GM18511 (cell line): ENCODE measurements at regions not wholly inside any gene's neighbourhood (a gene's known extent, or its start where the extent isn't known, plus 50 kb on each side); places are given as distances from the start of the nearest gene placed in this dataset.
"Not testable (repeated sequence)": the region's sequence is repeated elsewhere in the genome, so short reads cannot be mapped to it uniquely, and the experiment has no call there.

Source experiments
- ATAC-seq: cut with Tn5 transposase; IDR thresholded peaks from one replicate; pipeline ENCODE4 v1.9.1; 2021; ENCODE audit warnings: mild to moderate bottlenecking, moderate library complexity; ENCODE audit not compliant: unreplicated experiment

- no peak for ATAC-seq
Measured at GRCh38 chr9:38195737-38196161, 126.7 kb upstream of the SHB start.

DNA sequence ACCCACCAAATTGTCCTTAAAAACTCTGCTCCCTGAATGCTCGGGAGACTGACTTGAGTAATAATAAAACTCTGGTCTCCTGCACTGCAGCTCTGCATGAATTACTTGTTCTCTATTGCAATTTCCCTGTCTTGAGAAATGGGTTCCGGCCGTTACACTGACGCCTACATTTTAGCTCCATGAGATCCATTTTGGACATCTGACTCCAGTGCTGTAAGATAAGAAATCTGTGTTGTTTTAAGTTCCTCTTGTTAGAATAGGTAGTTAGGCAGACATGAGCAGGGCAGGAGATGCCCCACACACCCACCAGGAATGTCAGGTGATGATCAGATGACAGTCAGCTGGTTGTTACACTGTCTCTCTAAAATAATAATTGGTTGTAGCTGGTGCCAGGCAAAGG lies 125.8 kb upstream of the SHB start:
- no peak for ATAC-seq

DNA sequence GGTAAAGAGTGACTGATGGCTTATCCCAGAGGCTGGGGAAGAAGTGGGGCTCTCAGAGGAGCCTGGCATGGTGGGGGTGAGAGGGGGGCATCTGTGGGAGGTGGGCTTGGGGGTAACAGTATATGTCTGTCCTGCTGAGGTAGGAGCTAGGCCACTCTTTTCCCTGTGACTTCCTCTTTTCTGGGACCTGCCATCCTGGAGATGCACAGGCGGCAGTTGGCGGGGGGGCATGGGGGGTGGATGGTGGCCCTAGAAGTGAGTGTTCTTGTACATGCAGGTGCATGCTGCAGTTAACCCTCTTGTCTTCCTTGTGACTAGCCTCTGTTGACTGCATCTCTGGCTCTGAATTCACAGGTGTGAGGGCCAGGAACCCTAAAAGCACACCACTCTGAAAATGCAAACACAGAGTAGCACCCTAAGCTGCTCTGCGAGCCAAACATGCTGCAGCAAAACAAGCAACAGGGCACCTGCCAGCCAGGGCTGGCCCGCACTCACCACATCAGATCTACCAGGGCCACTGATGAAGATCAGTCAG lies 123.8 kb upstream of the SHB start:
- ATAC-seq, result no peak

DNA sequence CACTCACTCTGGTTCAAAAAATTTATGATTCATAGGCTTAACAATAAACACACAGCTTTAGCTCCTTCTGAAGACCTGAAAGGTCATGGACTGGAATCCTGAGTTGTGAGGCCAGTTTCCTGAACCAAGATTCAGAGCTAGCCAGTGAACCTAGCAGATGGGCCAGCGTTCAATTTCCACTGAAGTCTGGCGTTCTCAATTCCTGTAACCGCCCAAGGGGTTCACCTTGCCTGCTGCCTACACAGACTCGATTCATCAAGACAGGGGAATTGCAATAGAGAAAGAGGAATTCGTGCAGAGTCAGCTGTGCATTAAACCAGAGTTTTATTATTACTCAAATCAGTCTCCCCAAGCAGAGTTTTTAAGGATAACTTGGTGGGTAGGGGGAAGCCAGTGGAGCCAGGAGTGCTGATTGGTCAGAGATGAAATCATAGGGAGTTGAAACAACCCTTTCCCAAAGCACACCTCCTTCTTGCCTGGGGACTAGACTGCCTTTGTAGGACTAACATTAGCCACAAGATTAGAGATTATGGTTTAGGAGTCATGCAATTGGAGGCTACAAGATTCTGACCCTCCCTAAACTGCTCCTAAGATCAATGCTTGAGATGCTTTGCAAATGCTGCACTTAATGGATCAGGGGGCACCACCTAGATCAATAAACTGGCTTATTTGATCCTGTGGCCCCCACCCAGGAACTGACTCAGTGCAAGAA lies 117.5 kb upstream of the SHB start:
- no peak for ATAC-seq

DNA sequence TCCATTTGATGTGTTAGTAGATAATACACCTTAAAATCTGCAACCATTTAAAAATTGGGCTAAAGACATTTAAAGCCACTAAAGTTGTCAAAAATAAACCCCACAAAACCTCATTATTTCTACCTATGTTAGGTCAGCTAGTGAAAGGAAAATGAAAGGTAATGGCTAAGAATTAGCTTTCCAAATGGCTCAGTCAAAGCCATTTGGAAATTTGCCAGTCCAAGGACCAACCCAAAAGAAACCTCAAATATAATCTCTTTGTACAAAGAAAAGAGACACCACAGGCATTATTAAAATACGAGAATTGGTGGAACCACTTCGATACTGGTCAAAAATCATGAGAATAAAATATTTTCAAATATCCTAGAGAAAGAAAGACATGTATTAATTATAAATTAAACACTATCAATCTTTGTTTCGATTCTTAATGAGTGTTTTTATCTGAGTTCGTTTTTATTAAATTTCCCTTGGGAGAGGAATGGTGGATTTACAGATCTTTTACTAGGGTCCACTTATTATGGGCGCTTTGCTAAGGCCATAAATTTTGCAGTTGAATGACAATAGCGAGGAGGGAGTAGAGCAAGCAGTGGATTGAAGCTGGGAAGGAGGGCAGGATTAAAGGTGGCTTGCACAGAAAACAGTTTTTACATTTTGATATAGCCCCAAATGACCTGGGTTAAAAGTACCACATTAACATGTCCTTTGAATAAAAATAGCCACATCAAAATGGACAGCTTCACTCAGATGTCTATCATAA lies 116.8 kb upstream of the SHB start:
- no peak for ATAC-seq

DNA sequence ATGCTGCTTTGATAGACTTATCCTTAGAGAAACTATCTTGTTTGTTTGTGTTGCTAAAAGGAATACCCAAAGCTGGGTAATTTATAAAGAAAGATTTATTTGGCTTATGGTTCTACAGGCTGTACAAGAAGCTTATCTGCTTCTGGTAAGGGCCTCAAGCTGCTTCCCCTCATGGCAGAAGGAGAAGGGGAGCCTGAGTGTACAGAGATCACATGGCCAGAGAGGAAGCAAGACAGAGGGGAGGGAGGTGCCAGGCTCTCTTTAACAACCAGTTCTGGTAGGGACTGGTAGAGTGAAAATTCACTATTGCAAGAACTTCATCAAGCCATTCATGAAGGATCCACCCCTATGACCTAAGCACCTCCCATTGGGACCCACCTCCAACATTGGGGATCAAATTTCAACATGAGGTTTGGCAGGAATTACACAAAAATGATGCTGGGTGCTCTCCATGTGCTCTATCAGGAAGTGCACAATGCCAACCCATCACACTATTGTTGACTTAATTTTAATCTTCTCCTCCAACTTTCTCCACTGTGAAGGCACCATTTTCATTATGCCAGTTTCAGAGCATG lies 115.1 kb upstream of the SHB start:
- ATAC-seq, result no peak

DNA sequence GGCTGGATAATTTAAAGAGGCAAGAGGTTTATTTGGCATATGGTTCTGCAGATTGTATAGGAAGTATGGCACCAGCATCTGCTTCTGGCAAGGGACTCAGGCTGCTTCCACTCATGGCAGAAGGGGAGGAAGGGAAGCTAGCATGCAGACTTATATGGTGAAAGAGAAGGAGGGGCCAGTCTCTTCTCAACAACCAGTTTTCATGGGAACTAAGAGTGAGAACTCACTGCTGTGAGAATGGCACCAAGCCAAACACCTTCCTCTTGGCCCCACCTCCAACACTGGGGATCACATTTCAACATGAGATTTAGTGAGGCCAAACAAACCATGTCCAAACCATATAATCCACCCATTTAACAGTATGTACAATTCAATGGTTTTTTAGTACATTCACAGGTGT lies 113.3 kb upstream of the SHB start:
- ATAC-seq, result peak; percentile 65

- no peak for ATAC-seq
Measured at GRCh38 chr9:38181866-38182265, 112.8 kb upstream of the SHB start.

DNA sequence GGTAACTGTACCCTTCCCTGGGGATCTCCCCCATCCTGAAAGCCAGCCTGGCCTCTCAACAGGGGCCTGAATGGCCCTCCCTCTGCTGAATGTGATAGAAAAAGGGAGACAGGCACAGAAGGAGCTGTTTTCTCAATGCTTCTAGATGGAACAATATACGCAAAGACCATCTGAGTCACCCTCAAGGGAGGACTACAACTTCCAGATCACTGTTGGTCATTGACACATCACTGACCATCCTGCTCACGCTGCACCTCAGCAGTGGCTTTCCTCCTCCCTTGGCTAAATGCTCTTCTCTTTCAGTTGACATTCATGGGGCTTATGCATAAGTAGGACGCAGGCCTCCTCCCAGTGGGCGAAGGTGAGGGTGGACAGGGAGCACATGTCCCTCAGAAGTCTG lies 112.2 kb upstream of the SHB start:
- ATAC-seq, result no peak

DNA sequence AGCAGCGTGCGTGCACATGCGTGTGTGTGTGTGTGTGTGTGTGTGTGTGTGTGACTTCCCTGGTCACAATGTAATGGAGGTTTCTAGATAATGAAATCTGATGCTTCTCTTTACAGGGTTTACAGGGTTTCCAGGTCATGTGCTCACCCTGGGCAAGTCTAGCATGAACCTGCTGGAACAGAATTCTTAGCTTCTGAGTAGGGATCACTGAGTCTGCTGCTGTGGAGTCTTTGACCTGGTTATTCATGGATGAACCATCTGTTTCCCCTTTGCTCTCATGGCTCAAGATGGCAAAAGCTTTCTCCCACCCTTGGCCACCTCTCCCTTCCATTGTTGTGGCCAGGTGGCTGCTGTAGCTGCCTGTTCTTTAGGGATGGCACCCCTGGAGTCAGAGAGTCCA lies 111.6 kb upstream of the SHB start:
- no peak for ATAC-seq

- ATAC-seq, result no peak
Measured at GRCh38 chr9:38179965-38180364, 110.9 kb upstream of the SHB start.

DNA sequence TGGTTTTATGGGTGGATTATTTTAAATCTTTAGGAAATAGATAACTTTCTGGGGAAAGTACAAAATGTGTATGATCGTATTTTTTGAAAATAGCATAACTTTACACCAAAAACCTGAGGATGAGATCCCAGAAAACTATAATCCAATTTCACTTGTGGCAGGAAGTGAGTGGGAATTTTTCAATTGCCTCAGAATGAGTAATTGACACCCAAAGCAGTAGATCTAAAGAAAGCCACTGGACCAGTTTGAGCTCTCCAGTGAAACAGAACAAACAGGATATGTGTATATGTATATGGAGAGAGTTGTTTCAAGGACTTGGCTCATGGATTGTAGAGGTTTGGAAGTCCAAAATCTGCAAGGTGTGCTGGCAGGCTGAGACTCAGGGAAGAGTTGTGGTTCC lies 109.2 kb upstream of the SHB start:
- no peak for ATAC-seq

GRCh38 chr9:38177680-38178079 lies 108.7 kb upstream of the SHB start:
- no peak for ATAC-seq

DNA sequence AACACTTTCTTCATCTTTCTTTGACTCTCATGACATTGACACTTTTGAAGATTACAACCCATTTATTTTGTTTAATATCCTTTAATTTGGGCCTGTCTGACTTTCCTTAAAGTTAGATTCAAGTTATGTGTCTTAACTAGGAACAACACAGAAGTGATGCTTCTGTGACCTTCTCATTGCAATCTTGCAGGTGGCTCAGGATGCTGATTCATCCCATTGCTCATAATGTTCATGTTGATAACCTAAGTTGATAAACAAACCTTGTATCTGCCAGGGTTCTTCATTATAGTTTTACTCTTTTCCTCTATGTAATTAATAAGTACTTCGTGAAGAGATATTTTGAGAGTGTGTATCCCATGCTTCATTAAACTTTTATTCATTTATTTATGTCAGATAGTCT lies 107.2 kb upstream of the SHB start:
- no peak for ATAC-seq

DNA sequence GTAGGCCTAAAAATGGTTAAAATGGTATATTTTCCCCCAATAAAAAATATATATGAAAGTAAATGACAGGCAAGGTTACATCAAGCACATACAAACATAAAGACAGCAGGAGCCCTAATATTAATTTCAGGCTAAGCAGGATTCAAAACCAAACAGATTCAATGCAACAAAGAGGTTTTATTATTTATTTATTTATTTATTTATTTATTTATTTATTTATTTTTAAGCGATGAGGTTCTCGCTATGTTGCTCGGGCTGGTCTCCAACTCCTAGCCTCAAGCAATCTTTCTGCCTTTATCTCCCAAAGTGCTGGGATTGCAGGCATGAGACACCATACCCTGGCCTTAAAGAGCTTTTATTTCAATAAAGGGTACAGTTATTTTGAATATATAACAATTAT lies 106.4 kb upstream of the SHB start:
- no peak for ATAC-seq

DNA sequence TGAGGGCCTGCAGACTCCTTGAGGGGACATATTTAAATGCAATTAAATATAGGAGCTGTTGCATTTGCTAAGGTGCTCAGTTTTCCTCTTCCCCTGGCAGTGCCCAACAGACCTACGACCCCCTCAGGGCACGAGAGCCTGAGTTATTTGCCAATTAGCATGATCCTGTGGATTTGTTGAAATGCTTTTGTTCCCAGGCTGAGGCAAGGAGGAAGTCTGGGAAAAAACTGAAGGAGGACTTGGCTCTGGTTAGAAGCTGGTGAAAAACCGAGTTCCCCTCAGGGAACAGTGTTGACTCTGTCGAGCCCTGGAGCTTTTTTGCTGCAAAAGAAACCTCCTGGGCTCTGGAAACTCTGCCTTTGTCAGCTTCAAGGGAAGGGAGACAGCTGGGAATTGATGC lies 103.6 kb upstream of the SHB start:
- ATAC-seq, result no peak

DNA sequence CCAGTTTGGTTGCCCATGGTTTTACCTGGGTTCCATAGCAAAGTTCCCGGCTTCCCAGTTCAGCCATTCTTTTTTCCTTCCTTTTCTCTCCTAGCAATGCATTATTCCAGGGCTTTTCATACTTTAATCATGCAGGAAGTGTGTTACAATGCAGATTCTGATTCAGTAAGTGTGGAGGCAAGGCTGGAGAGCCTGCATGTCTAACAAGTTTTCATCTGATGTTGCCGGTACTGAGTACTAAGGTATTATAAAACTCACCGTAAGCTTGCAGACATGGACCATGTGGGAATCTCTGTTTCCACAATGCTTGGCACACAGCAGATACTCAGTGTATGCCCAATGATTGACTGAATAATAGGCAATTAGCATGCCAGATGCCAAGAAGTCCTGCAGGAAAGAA lies 102.9 kb upstream of the SHB start:
- ATAC-seq, result no peak

DNA sequence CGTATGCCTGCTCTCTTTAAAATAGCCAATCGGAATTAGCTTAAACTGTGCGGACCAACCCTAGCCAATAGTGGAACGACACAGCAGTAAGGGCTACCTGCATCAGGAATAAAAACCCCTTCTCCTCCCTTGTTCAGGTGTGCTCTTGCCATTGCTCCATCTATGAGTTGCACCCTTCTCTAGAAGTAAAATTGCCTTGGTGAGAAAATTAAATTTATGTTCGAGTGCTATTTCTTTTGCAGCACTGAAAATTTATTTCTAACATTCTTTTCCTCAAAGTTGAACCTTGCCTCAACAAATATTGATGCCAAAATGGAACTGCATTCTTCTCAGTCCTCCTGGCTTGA lies 102.5 kb upstream of the SHB start:
- no peak for ATAC-seq

DNA sequence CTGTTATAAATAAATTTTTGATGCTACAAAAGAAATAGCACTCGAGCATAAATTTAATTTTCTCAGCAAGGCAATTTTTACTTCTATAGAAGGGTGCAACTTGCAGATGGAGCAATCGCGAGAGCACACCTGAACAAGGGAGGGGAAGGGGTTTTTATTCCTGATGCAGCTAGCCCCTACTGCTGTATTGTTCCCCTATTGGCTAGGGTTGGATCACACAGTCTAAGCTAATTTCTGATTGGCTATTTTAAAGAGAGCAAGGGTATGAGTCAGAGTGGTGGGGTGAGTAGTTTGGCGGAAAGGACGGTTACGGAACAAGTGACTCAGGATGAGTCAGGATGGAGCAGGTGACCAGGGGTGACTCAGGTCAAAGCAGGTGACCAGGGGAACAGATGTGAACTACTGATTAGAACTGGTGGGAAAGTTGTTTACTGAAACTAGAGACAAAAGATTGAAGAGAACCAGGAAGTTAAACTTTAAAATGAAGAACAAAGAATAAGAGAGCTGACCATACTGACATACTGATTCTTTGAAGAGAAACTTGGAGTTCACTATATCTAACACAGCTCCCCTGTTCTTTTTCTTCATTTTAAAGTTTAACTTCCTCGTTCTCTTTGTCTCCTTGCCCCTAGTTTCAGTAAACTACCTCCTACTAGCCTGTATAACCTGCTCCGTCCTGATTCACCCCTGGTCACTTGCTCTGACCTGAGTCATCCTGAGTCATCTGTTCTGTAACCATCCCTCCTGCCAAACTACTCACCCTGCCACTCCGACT lies 101.9 kb upstream of the SHB start:
- not testable (repeated sequence) for ATAC-seq

DNA sequence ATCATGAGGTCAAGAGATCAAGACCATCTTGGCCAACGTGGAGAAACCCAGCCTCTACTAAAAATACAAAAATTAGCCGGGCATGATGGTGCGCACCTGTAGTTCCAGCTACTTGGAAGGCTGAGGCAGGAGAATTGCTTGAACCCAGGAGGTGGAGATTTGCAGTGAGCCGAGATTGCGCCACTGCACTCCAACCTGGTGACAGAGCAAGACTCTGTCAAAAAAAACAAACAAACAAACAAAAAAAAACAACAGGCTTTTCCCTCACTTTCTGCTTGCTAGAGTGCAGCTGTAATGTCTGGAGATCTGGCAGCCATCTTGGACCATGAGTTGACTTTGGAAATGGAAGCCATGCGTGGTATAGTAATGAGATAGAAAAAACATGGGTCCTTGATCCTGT lies 101.1 kb upstream of the SHB start:
- ATAC-seq, result not testable (repeated sequence)

DNA sequence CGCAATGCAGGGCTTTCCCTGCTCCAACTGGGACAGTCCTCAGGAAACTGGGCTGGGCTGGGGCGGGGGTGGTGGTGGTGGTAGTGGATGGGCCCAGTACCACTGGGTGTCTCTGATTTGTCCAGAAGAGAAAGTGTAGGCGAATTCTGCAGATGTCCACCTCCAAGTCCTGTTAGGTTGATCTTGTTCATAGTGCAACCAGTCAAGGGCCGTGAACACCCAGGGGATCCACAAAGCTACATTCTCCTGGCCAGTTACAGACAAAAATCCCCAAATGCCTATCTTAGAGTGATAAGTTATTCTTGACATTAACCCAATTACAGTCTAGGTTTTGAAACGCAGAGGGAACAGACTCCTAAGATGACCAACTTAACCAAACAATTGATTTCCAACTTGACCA lies 97.5 kb upstream of the SHB start:
- ATAC-seq, result no peak
